Colon (tissue), 2 donors: ENCODE measurements at regions not wholly inside any gene's neighbourhood (a gene's known extent, or its start where the extent isn't known, plus 50 kb on each side); places are given as distances from the start of the nearest gene placed in this dataset.
"Not testable (repeated sequence)": the region's sequence is repeated elsewhere in the genome, so short reads cannot be mapped to it uniquely, and the experiment has no call there.

ENCODE experiments used
- FAIRE-seq: peaks from 2 replicates; lab custom pipeline; 2012; peaks lifted over from hg19 to GRCh38; lab: Jason Lieb, UNC
- donor health status: control.
- donor health status: control.

DNA sequence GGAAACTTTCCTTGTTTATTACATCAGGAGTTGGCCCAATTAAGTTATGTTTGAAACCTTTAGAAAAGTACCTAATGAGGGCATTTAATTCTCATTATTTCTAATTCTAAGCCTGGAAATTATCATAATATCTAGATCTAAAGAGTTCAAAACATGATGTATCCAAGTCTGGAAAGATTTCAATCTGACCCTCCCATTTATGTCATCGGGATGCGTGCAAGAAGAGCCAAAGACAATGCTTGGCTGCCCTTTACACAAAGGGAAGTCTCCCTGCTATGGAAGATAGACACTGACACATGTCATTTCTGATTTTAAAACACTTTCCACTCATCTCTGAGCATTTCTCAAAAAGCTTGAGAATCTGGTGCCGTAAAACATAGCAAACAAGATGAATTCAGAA, 222.4 kb downstream of the ANTXR2 start:
- FAIRE-seq = no peak

DNA sequence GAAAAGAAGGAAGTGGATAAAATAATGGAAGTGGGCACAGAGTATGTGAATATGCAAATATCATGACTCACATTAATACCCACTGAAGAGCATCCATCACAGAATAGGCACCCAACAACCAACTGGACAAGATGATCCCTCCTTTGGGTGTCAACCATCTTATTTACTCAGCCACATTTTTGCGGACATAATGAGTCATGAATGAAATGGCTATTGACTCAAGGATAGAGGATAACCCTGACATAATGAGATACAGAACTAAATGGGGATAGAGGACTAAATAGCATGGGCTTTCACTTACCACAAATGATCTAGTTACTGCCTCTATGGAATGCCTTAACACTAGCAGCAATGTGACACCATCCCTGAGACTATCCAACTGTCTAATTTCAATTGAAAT, 224.7 kb downstream of the ANTXR2 start:
- no peak for FAIRE-seq

DNA sequence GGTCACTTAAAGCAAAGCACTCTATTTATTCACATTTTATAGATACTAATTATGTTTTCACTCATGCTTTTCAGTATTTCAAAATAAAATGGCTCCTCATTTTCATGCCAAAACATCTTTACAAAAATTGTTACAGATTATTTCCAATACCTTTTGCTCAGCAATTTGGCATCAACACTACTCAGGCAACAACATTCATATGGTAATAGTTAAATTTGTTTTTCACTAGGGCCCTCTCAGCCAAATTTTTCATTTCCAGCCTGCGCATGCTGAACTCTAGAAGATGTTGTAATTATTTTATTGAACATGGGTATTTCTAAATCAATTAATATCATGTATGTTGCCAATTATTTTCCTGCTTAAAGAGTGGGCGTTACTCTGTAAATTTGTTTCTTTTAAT, 225.6 kb downstream of the ANTXR2 start:
- FAIRE-seq = no peak

DNA sequence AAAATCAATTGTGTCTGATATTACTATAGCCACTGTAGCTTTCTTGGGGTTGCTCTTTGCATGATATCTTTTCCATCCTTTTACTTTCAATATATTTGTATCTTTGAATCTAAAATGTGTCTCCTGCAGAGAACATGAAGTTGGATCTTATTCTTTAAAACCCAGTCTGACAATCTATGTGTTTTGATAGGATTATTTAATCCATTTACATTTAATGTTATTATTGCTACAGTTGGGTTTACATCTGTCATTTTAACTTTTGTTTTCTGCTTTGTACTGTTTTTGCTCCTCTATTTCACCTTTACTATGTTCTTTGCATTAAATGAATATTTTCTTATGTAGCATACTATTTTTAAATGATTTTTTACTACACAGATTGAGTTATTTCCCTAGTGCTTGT, 230.9 kb downstream of the ANTXR2 start:
- FAIRE-seq = no peak

DNA sequence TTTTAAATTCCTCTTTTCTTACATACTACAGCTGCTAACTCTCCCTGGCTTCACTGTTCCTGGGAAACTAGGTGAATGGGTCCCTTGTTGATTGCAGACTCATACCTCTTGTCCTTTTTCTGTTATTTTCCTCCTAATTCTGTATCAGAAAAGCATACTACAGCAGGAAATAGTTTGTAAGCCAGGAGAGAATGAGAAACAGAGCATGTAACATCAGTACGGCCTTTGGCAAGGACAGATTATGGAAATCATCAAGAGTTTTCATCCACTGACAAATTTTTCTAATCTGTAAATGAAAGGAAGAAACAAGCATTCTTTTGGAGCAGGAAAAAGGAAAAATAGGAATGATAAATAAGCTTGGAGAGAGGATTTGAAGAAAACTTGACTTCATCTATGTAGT, 239.2 kb downstream of the ANTXR2 start:
- no peak for FAIRE-seq

DNA sequence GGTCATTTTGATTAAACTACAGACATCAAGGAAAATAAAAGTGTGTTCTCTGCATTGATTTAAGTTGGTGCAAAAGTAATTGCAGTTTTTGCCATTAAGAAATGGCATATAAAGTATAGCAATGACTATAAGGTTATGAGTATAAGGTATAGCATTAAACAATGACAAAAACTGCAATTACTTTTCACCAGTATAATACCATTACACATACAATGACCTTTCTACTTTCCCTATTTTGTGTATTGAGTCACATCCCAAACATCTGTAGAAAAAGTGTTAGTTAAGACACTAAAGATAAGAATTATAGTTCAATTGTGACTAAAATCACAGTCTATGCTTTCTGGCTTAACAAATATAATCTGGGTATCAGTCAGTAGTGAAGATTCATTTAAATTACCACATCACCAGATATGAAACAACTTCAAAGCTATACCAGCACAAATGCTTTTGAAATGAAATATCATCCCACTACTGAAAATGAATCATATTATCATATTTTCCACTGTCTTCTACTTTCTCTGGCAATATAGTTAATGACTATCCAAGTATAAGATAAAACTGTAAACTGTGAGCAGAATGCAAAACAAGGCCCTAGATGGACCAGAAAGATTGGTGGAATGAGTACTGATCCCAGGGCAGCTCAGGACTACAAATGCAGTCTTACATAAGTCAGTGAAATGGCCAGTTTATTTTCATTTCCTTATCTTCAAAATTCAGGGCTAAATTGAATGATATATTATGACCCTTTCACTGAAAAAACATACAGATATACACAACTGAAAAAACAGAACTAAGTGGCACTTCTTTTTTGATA, 241.1 kb downstream of the ANTXR2 start:
- FAIRE-seq = no peak

DNA sequence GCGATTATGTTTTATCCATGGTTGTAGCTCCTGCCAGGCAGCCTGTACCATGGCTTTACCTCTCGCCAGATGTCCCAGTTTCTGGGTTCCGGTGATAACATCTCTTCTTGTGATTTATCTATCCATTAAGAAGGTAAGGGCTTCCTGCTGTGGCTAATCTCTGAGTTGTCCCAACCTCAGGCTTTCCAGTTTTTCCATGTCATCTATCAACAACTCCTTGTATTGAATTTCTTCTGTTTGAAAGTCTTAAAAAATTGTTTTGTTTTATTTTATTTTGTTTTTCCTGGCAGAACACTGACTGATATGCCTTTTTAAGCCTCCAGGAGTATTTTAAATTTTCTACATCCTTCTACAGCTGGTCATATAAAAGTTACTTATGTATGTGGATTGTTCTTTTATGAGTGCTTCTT, 241.9 kb downstream of the ANTXR2 start:
- no peak for FAIRE-seq

DNA sequence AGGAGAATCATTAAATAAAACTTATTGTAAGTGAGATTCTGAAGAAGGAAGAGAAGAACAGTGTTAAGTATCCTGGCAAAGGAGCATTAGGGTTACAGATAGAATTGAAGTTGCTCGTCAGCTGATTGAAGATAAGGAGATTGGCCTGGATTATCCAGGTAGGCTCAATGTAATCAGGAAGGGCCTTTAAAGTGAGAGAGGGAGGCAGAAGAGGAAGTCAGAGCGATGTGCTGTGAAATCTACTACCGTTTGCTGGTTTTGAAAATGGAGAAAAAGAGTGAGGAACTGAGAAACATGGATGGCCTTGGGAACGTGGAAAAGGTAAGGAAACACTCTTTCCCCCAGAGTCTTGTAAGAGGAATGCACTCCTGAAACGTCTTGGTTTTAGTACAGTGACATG, 245.7 kb downstream of the ANTXR2 start:
- FAIRE-seq = no peak

DNA sequence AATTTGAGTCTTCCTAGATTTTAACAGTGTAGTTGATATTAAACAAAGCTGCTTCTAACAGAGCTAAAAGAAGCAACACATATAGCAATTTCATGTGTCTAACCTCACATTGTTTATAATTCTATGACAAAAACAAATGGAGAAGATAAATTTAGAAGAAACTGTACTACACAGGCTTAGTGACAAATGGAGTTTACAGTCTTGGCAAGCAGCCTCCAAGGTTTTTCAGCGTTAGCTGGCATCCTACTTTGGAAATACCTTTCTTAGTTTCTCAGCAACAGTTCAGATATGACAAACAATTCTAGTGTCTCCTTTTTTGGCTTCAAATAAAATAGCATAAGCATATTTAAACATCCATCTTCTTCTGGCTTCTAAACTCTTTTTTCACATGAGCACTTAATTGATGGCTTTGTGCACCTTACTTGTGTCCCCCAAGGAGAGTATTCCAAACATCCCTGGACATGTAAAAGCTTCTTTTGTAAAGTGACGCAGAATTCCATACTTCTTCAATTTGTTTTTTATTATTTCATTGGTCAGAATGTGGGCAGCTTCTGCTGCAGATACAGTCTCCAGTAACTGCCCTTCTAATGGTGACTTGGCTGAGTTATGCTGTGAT, 249.8 kb downstream of the ANTXR2 start:
- no peak for FAIRE-seq

DNA sequence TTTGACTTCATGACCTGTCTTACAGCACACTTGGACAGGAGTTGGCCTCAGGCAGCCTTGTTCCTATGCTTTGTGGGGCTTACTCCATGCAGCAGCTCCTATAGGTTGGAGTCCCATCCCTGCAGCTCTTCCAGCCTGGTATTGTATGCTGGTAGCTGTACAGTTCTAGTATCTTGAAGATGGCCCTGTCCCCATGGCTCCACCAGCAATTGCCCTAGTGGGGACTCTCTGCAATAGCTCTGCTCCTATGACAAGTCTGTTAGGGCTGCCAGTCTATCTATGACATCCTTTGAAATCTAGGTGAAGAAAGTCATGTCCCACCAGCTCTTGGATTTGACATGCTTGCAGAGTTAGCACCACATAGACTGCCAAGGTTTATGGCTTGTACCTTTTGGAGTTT, 252.6 kb downstream of the ANTXR2 start:
- no peak for FAIRE-seq

DNA sequence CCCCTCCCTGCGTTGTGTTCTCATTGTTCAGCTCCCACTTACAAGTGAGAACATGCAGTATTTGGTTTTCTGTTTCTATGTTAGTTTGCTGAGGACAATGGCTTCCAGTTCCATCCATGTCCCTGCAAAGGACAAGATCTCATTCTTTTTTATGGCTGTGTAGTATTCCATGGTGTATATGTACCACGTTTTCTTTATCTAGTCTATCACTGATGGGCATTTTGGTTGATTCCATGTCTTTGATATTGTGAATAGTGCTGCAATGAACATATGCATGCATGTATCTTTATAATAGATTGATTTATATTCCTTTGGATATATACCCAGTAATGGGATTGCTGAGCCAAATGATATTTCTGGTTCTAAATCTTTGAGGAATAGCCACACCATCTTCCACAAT, 265.1 kb downstream of the ANTXR2 start:
- not testable (repeated sequence) for FAIRE-seq

DNA sequence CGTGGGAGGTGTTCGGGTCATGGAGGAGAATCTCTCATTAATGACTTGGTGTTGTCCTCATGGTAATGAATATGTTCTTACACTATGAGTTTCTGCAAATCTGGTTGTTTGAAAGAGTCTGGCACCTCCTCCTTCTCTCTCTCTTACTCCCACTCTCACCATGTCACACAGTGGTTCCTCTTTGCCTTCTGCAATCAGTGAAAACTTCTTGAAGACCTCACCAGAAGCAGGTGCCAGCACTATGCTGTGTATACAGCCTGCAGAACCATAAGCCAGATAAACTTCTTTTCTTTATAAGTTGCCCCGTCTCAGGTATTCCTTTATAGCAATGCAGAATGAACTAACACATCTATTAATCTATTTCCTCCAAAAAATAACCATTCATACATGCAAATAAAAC, 275.0 kb downstream of the ANTXR2 start:
- no peak for FAIRE-seq

DNA sequence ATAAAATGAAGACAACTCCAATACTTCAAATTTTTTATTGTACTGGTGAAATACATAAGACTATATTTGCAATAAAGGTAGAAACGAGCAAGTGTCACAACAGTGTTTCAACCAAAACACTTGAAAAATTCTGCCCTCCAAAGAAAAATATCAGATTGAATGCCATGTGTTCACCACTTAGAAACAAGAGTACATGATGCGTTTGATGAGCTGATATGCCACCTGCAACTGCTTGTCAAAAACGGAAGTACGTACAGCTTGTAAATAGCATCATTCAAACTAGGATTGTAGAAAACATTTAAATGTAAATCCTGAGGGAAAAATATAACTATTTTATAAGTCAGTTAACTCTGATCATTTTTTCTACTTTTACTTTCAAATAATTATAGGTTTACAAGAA, 276.1 kb downstream of the ANTXR2 start:
- FAIRE-seq = no peak

DNA sequence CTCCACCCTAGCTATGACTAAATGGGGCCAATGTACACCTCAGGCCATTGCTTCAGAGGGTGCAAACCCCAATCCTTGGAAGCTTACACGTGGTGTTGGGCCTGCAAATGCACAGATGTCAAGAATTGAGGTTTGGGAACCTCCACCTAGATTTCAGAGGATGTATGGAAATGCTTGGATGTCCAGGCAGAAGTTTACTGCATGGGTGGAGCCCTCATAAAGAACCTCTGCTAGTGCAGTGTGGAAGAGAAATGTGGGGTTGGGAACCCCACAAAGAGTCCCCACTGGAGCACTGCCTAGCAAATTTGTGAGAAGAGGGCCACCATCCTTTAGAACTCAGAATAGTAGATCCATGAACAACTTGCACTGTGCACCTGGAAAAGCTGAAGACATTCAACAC, 284.1 kb downstream of the ANTXR2 start:
- no peak for FAIRE-seq

DNA sequence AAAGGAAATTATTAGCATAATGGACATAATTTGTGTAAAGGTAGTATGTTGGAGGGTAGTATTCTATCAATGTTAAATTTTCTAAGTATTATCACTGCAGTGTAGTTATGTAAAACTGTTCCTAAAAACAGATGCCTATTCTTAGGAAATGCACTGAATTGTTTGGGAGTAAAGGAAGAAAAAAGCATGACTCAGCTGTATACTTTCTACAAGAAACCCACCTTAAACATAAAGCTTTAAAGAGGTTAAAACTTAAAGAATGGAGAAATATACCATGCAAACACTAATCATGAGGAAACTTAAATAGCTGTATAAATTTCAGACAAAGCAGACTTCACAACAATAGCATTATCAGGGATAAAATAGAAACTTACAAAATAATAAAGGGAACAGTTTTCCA, 292.9 kb downstream of the ANTXR2 start:
- no peak for FAIRE-seq

DNA sequence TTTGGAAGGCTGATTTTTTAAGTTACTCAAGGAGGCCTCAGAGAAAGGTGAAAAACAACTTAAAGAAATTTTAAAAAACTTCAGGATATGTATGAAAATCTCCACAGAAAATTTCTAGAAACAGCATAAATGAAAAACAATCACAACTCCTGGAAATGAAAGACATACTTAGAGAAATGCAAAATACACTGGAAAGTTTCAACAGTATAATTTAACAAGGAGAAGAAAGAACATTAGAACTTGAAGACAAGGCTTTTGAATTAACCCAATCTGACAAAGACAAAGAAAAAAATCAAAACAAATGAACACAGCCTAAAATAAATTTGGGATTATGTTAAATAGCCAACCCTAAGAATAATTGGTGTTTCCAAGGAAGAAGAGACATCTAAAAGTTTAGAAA, 300.5 kb downstream of the ANTXR2 start:
- FAIRE-seq = peak; percentile 24

DNA sequence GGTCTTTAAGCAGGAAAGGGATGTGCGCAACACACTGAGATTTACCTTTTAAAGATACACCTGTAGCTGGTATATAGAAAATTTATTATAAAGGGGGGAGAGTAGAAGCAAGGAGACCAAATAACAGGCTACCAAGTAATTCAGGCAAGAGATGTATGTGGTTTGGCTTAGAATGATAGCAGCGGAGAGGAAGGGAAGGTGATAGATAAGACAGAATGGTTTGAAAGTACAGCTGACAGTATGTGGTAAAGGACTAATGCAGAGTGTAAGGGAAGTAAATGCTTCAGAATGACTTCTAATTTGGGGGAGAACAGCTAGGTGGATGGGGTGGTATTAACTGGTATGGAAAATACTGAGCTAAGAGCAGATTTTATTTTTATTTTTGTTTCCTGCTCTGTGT, 308.9 kb downstream of the ANTXR2 start:
- no peak for FAIRE-seq

DNA sequence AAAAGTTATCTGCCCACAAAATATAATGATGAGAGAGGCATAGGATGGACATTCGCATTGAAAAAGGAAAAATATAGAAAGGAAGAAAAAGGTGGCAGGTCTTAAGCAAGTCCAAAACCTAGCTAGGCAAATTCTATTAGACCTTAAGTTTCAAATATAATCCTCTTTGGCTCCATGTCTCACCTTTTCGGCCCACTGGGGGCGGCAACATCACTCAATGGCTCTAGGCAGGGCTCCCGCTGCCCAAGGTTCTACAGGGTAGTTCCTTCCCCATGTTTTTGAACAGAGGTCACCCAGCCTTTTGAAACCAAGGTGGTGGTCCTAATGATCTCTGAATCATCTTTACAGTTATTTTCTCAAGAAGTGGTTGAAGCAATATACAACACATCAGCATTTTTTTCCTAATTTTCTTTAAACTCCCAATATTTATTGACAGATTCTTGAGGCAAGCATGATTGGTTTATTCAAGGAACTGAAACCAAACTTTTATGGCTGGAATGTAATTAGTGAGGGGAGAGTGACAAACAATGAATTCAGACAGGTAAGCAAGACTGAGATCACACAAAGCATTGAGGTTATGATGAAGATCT, 309.4 kb downstream of the ANTXR2 start:
- no peak for FAIRE-seq

DNA sequence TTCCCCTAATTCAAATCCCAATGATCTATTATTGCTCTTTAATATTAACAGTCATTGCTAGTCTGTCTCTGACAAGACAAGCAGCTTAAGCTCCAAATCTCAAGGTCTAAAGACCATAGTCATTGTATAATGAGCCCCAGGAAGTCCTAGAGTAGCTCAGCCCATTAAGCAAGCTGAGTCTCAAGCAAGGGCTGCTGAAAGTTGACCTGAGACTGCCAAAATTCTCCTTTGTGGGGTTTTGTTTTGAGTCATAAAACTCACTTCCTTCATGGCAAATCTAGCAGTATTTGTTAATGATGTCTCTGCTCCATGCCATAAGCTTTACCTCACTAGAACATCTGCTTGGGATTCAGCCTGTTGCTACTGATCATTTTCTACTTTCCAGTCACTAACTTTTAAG, 313.2 kb downstream of the ANTXR2 start:
- no peak for FAIRE-seq

DNA sequence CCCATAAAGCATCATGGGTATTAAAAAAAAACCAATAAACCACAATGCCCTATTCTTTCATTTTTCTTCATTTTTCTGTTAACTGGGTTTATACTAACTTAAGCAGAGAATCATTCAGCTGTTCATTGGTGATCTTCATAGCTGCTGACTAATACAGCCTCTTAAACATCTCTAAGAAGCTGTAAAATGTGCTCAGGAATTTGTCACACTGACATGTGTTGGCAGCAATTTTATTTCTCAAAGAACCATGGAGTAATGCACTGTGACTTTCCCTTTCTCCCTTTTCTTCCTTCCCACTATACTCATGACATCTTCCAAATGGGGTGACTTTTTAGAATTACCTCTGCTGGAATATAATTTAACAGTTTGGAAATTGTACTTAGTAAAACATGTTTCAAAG, 315.4 kb downstream of the ANTXR2 start:
- no peak for FAIRE-seq

DNA sequence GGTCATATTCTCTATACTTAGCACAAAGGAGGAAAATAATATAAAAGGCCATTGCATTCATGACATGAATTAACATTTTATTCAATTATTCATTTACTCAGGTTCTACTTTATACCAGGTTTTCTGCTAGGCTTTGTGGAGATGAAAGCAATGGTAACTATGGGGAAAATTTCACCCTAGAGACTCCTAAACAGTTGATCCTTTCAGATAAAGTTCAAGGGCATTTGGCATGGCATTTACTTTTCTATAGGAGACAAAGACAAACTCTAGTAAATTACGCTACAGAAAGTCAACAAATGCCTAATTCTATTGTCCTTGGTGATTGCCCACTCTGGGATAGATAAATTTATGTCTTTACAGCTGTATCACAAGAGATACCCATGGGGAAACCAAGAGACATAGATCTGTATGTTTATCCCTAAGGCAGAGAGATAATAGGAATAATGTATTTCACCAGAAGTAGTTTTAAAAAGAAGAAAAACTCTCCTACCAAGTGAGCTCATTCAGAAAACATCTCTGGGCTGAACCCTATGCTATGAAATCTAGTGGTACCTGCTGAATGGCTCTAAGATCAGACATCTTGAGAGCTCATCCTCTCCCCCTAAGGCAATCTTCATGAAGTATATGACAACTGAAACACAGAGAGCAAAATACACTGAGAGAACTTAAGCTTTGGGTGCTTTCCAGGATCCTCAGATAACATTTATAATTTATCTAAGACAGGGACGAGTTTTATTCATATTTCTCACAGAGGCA, 316.7 kb downstream of the ANTXR2 start:
- no peak for FAIRE-seq

DNA sequence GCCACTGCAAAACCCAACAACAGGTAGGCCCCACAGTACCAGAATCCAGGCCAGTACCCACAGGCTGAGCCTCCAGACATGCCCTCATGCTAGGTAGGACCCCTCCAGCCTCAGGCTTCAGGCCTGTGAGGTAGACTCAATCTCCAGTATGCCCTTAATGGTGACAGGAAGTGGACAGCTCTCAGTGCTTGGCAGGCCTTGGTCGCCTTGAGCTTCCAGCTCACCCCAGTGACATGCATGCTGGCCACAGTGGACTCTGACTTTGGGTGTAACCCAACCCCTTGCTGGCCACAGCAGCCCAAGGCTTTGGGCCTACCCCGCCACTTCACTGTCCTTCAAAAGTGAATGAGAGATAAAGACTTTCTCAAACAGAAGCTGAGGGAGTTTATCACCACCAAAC, 324.2 kb downstream of the ANTXR2 start:
- FAIRE-seq = no peak

DNA sequence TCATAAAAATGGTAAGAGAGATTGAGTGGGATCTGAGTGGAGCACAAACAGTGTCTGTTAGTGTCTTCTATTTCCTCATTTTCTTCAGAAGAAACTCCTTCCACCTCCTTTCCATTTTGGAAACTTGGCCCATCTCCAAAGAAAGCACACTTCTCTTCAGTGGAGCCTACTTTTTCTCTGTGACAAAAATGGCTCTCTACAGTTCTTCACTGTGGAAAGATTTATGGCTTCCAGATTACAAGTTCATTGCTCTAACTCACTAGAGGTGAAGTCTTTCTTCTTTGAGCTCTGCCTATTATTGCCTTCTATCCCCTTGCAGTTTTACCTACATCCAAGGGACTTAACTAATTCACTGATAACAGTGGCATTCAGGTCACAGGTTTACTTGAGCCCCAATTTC, 325.8 kb downstream of the ANTXR2 start:
- FAIRE-seq = no peak
